ELR (cell line): ENCODE measurements at regions not wholly inside any gene's neighbourhood (a gene's known extent, or its start where the extent isn't known, plus 50 kb on each side); places are given as distances from the start of the nearest gene placed in this dataset.

ENCODE experiments used
- DNase-seq: peaks from one replicate; pipeline ENCODE4 v3.0.0-alpha.2; 2015; ENCODE audit warnings: low read depth

DNA sequence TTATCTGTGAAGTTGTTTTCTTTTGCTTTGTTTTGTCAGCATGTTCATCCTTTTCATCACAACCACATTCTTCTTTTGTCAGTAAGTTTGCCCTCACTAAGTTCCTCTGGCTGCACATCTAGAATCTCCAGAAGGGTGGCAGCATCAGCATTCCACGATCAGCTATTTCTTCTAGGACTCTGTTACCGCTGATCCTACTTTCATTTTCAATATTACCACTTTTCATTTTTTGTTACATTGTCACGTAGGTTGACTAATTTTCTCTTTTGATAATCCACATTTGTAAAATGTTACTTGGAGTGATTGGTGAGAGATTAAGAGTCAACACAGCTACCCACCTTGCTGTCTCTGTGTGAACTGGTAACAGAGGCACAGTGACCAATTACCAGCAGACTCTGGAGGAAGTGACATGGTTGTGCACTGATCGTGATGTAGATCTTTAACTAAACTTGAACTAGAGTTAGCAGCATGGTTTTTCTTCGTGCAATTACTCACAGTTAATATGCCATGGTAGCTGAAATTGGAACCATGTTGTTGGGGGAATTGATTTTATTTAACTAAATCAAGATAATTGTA lies 307.9 kb upstream of the SLC35B3 start:
- DNase-seq: peak; percentile 13

- DNase-seq: no peak
Observed at GRCh38 chr6:8739454-8739853, 304.1 kb upstream of the SLC35B3 start.

DNA sequence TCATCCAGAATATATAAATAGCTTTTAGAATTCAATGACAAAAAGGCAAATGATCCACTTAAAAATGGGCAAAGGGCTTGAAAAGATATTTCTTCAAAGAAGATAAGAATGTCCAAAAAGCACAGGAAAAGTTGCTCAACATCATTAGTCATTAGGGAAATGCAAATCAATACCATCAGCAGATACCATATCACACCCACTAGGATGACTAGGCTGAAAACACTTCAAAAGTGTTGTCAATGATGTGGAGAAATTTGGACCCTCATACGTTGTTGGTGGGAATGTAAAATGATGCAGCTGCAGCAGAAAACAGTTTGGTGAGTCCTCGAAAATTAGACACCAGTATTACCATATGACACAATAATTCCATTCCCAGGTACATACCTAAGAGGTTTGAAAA lies 303.6 kb upstream of the SLC35B3 start:
- DNase-seq: no peak

DNA sequence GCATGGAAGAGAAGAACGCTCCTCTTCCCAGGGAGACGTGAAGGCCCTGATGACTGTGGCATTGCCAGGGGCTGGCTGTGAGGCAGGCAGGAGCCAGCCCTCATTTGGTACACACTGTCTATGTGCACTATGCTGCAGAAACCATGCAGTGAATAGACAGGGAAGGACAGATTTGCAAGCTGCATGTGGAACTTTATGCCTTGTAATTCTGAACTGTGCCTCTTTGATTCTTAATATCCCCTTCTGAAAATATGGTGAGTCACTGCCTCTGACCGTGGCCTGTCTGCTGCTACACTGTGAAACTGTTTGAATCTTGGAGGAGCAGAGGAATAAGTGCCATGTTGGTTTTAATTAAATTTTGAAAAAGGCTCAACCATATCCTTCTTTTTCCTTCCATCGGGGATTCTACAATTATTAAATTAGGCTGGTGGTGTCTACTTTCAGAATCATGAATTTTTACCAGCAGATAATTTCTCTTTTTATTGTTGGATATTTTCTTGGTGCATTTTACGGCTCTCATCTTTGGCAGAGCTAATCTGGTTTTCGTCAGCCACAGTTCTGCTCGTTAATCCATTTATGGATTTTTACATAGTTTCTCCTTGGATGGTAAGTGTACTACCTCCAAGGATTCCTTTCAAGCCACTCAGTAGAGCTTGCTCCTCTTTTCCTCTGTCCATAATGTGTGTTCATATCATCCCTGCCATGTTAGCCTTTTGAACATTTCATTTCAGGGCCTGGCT lies 301.0 kb upstream of the SLC35B3 start:
- no peak for DNase-seq

DNA sequence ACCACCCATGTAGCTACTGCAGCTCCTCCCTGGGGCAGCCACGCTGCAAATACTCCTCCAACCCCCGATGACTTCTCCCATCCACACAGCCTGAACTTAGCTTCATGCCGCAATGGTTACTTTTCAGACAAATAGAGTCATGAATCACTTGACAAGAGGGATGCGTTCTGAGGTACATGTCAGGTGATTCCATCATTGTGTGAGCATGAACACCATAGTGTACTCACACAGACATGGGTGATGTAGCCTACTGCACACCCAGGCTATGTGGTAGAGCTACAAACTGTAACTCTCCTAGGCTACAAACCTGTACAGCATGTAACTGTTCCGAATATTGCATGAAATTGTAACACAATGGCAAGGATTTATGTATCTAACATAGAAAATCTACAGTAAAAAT lies 298.5 kb upstream of the SLC35B3 start:
- DNase-seq: no peak

GRCh38 chr6:8731874-8732273 lies 296.5 kb upstream of the SLC35B3 start:
- DNase-seq: no peak

GRCh38 chr6:8710668-8711431 lies 275.5 kb upstream of the SLC35B3 start:
- no peak for DNase-seq

GRCh38 chr6:8707956-8708772 lies 272.8 kb upstream of the SLC35B3 start:
- peak; percentile 38 for DNase-seq

- no peak for DNase-seq
Observed at GRCh38 chr6:8707369-8707768, 272.0 kb upstream of the SLC35B3 start.

GRCh38 chr6:8705435-8706020 lies 270.2 kb upstream of the SLC35B3 start:
- DNase-seq: no peak

- no peak for DNase-seq
Observed at GRCh38 chr6:8703059-8703458, 267.7 kb upstream of the SLC35B3 start.

DNA sequence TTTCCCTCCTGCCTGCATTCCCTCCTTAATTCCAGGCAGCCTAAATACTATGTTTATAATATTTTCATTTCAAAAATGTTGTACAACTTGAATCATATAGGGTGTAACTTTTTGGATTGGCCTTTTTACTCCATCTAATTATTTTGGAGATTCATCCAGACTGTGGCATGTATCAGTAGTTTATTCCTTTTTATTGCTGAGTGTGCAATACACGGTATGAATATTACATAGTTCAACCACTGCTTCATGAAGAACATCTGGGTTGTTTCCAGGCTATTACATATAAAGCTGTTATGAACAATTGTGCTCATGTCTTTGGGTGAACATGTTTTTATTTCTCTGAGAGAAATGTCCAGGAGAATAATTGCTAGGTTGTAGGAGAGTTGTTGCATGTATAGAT lies 253.5 kb upstream of the SLC35B3 start:
- no peak for DNase-seq

DNA sequence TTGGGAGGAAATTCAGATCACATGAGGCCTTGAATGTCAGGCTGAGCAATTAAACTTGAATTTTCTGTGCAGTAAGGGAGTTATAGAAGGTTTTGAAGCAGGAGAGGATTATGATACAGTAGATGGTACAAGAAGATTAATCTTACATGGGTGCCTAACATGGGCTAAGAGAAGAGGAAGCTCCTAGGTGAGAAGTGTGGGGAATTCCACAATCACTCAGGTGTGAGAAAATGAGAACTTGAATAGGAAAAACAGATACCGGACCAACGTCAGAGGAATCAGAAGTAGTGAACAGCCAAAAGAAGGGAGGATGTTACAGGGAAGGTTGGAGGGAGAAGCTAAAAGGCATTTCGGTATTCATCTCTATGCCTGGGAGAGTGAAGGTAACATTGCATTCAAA lies 250.7 kb upstream of the SLC35B3 start:
- no peak for DNase-seq

- DNase-seq: no peak
Observed at GRCh38 chr6:8683204-8683603, 247.9 kb upstream of the SLC35B3 start.

DNA sequence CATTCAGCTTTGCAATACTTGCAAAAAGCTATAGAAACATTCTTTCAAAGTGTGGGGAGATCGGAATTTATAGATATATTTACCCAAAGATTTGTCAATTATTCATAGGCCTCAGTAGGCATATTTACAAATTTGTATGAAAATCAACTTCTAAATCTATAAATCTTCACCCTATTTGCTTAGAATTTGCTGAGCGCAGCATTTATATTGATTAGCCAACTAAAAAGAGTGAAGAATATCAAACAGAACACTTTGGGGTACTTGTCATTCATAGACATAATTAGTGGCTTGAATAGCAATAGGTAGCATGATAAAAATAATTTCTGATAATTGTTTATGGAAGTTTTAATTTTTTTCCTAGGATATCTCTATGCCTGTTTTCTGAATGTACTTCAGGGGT lies 244.5 kb upstream of the SLC35B3 start:
- no peak for DNase-seq

DNA sequence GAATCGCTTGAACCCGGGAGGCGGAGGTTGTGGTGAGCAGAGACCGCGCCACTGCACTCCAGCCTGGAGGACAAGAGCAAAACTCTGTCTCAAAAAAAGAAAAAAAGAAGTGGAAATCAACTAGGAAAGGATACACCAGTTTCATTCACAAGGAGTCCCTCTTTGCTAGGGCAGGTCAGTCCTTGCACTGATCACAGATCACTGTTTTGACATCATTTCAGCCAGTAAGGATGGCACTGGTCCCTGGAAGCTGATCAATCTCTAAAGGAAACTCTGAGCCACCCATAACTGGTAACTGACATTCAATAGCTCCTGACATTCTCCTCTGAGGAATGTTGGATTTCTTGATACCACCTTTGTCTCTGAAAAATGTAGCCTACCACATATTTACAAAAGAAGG lies 243.1 kb upstream of the SLC35B3 start:
- no peak for DNase-seq

DNA sequence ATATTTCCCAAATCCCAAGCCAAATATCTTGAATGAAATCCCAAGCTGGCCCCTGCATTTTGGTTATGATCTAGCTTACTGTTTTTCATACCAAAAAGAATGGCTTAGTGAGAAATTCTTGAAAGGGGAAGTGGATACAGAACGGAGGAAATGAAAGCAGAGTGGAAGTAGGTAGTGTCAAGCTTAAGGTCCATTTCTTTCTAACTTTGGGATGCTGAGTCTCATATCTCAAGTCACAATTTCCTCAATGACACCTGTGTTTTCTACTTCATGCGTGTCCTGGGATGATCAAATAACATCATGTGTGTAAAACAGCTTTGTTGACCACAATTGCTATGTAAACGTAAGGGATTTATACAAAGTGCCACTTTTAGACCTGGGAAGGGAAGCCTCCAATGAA lies 238.8 kb upstream of the SLC35B3 start:
- DNase-seq: no peak

DNA sequence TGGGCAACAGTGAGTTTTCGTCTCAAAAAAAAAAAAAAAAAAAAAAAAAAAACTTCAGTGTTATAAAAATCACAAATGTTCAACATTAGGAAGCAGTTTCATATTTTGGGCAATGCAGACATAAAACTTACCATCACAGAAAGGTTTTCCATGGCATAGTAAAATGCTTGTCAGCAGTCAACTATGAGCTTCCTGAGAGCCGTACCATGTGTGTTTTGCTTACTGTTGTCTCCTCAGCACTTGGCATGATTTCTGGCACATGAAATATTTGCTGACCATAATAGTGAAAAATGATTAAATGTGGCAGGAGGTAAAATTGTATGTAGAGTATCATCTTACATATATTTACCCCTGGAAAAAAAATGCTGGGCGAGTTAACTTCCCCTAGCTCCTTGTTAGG lies 237.5 kb upstream of the SLC35B3 start:
- DNase-seq: no peak

DNA sequence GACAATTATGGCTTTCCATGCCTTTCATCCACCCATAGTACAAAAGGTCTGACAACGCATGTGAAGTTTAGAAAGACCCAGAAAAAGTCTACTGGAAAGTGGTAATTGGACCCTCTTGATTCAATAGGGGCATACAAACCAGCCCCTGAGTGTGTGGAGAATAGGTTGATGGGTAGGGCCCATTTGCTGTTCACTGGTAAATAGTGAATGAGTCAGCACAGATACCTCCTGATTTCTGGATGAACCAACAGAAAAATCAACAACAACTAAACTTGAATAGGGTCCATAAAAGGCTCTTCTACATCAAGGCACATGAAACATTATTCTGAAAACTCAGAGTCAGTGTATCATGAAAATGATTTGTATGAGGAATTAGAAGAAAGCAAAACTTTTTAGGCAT lies 235.4 kb upstream of the SLC35B3 start:
- DNase-seq: no peak

GRCh38 chr6:8664700-8665099 lies 229.4 kb upstream of the SLC35B3 start:
- DNase-seq: no peak

DNA sequence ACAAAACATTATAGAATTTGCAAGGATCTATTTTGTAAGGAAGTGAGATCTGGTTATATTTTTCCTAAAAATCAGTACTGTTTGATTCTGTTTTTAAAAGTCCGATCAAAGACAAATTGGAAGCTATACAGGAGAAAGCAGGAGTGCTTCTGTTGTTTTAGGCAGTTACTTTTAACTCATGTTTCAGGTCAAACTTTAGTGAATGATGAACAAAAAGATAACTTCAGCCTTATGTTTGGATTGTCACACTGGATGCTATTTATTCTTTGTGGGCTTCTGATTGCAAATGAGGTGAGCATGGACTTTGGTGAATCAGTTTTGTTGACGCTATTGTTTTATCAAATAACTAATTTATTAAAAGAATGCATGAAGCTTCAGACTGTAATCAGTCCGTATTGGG lies 228.7 kb upstream of the SLC35B3 start:
- DNase-seq: no peak
